ENCODE measurements at regions not wholly inside any gene's neighbourhood (a gene's known extent, or its start where the extent isn't known, plus 50 kb on each side); places are given as distances from the start of the nearest gene placed in this dataset.

- FAIRE-seq (no peak), DNase-seq (ENCODE audit: low read depth, low spot score) (no peak)
- H3K4me2 ChIP-seq (ENCODE audit: control insufficient read depth, extremely low read depth, insufficient read depth, low read depth, low read length), result no peak overlapping the region
- H3K79me2 ChIP-seq (ENCODE audit: control insufficient read depth, insufficient read depth, low read length), result no peaks in the 10 kb centered on the region
- H3K4me1 ChIP-seq (ENCODE audit: control insufficient read depth, extremely low read depth, insufficient read depth, low read length), result peaks cover 20% of the 10 kb centered on the region
- H3K9ac ChIP-seq (ENCODE audit: control insufficient read depth, extremely low read depth, insufficient read depth, low read length), result no peak overlapping the region
- no peak overlapping the region for H3K4me3 ChIP-seq (ENCODE audit: control insufficient read depth in 2 of 3, extremely low read depth in 1 of 3, insufficient read depth in 2 of 3, low read depth in 1 of 3, low read length in 3 of 3)
- H3K36me3 ChIP-seq (ENCODE audit: control insufficient read depth in 2 of 2, extremely low read depth in 1 of 2, insufficient read depth in 2 of 2, low read length in 2 of 2), result no peaks in the 10 kb centered on the region
- no peaks in the 10 kb centered on the region for H4K20me1 ChIP-seq (ENCODE audit: control insufficient read depth, extremely low read depth, insufficient read depth, low read length)
- no peaks in the 10 kb centered on the region for H3K9me3 ChIP-seq (ENCODE audit: control insufficient read depth, low read depth, low read length)
- no peak overlapping the region for H2AFZ ChIP-seq (ENCODE audit: control insufficient read depth, low read length)
- TF ChIP-seq EZH2 (IDR thresholded peaks at IDR 0.05; ENCODE audit: low read length) (no peak), CTCF (optimal IDR thresholded peaks at IDR 0.05 in 1 of 3, IDR thresholded peaks at IDR 0.05 in 1 of 3, conservative IDR thresholded peaks at IDR 0.05 in 1 of 3; ENCODE audit: extremely low read depth in 1 of 3, insufficient read depth in 2 of 3, low read length in 3 of 3) (no peak)
- H3K27ac ChIP-seq (ENCODE audit: control insufficient read depth, insufficient read depth, low read length), result no peak overlapping the region
- H3K27me3 ChIP-seq (ENCODE audit: control insufficient read depth, extremely low read depth, insufficient read depth, low read length), result no peaks in the 10 kb centered on the region
- H3K9me1 ChIP-seq (ENCODE audit: control insufficient read depth, extremely low read depth, insufficient read depth, low read length), result no peaks in the 10 kb centered on the region
- dilution Hi-C loops (cut with MboI; ENCODE audit: extremely low pct_ligation_motif_present, low sequenced_read_pairs), result no loop called here
These were observed 267.4 kb upstream of the GADL1 start for GRCh38 chr3:31161889-31162288.

- Histone ChIP-seq H3K9me1 (ENCODE audit: control insufficient read depth, extremely low read depth, insufficient read depth, low read length) (no peaks in the 10 kb centered on the region), H3K4me3 (ENCODE audit: control insufficient read depth in 2 of 3, extremely low read depth in 1 of 3, insufficient read depth in 2 of 3, low read depth in 1 of 3, low read length in 3 of 3) (no peak overlapping the region), H3K27me3 (ENCODE audit: control insufficient read depth, extremely low read depth, insufficient read depth, low read length) (no peaks in the 10 kb centered on the region), H3K27ac (ENCODE audit: control insufficient read depth, insufficient read depth, low read length) (no peak overlapping the region), H3K79me2 (ENCODE audit: control insufficient read depth, insufficient read depth, low read length) (no peaks in the 10 kb centered on the region), H3K4me2 (ENCODE audit: control insufficient read depth, extremely low read depth, insufficient read depth, low read depth, low read length) (no peak overlapping the region), H3K36me3 (ENCODE audit: control insufficient read depth in 2 of 2, extremely low read depth in 1 of 2, insufficient read depth in 2 of 2, low read length in 2 of 2) (no peaks in the 10 kb centered on the region), H3K9me3 (ENCODE audit: control insufficient read depth, low read depth, low read length) (no peaks in the 10 kb centered on the region), H3K4me1 (ENCODE audit: control insufficient read depth, extremely low read depth, insufficient read depth, low read length) (peaks cover 20% of the 10 kb centered on the region), H4K20me1 (ENCODE audit: control insufficient read depth, extremely low read depth, insufficient read depth, low read length) (no peaks in the 10 kb centered on the region), H2AFZ (ENCODE audit: control insufficient read depth, low read length) (peak overlapping the region; percentile 63), H3K9ac (ENCODE audit: control insufficient read depth, extremely low read depth, insufficient read depth, low read length) (no peak overlapping the region)
- no peak for FAIRE-seq
- dilution Hi-C loops (cut with MboI; ENCODE audit: extremely low pct_ligation_motif_present, low sequenced_read_pairs), result no loop called here
- DNase-seq (ENCODE audit: low read depth, low spot score), result no peak
- no peak for TF ChIP-seq EZH2 (IDR thresholded peaks at IDR 0.05; ENCODE audit: low read length)
- TF ChIP-seq CTCF (optimal IDR thresholded peaks at IDR 0.05 in 1 of 3, IDR thresholded peaks at IDR 0.05 in 1 of 3, conservative IDR thresholded peaks at IDR 0.05 in 1 of 3; ENCODE audit: extremely low read depth in 1 of 3, insufficient read depth in 2 of 3, low read length in 3 of 3), result no peak
These were observed 269.9 kb upstream of the GADL1 start for GRCh38 chr3:31164381-31164780.

Data from keratinocyte (primary cell).